OCI-LY7 (cell line): ENCODE measurements at regions not wholly inside any gene's neighbourhood (a gene's known extent, or its start where the extent isn't known, plus 50 kb on each side); places are given as distances from the start of the nearest gene placed in this dataset.

Experiments
- EZH2phosphoT487 ChIP-seq: fragments of 200-600 bp; sonication (generic); IDR thresholded peaks from 2 replicates; pipeline ENCODE4 v1.6.1; 2018; ENCODE audit warnings: low read depth, borderline replicate concordance, mild to moderate bottlenecking, mixed run types, antibody characterized with exemption, low read length, moderate library complexity, mixed read lengths
- TF ChIP-seq, protein P1 (sequence below): fragments of 200-600 bp; sonication (generic); conservative IDR thresholded peaks from 2 replicates; pipeline ENCODE4 v1.5.1; 2014; ENCODE audit warnings: mild to moderate bottlenecking, antibody characterized with exemption, low read length, moderate library complexity, mixed read lengths

DNA sequence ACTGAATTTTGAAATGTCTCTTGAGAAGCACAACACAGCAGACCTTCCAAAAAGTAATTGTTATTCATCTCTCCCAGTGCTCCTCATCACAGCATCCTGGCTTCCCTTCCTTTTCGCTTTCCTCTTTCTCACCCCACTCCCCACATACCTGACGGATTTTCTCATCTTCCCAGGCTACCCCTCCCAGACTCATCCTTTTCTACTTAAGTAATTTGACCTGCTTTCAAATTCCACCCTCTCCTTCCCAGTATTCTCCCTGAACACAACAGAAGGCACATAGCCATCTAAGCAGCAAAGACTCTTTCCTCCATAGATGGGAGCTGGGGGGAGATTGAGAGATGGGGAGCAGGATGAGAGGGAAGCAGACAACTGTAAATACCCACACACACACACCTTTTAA lies 187.1 kb upstream of the STT3B start:
- no peak for TF ChIP-seq EZH2phosphoT487
- TF ChIP-seq, protein P1, sequence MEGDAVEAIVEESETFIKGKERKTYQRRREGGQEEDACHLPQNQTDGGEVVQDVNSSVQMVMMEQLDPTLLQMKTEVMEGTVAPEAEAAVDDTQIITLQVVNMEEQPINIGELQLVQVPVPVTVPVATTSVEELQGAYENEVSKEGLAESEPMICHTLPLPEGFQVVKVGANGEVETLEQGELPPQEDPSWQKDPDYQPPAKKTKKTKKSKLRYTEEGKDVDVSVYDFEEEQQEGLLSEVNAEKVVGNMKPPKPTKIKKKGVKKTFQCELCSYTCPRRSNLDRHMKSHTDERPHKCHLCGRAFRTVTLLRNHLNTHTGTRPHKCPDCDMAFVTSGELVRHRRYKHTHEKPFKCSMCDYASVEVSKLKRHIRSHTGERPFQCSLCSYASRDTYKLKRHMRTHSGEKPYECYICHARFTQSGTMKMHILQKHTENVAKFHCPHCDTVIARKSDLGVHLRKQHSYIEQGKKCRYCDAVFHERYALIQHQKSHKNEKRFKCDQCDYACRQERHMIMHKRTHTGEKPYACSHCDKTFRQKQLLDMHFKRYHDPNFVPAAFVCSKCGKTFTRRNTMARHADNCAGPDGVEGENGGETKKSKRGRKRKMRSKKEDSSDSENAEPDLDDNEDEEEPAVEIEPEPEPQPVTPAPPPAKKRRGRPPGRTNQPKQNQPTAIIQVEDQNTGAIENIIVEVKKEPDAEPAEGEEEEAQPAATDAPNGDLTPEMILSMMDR, result no peak
